Spleen (tissue), 11 donors: ENCODE measurements at regions not wholly inside any gene's neighbourhood (a gene's known extent, or its start where the extent isn't known, plus 50 kb on each side); places are given as distances from the start of the nearest gene placed in this dataset.

Experiments used
- DNase-seq: peaks from one replicate; pipeline ENCODE4 v3.0.0-alpha.2; 2020
- H3K27ac ChIP-seq, 8 donors: fragments of 200-600 bp; sonication (generic) in 7 of 8; 1 replicate in 4 of 8; 2 replicates in 4 of 8; pipeline versions ENCODE4 v1.5.0 to v1.8.0; 2016 to 2021; ENCODE audit warnings: inconsistent platforms in 4 of 8, mild to moderate bottlenecking in 4 of 8, moderate library complexity in 1 of 8
- H3K27me3 ChIP-seq, 7 donors: fragments of 200-600 bp; sonication (generic) in 6 of 7; replicated peaks in 1 of 7; 1 replicate in 4 of 7; 2 replicates in 3 of 7; pipeline versions ENCODE4 v1.5.0 to v1.8.0; 2016 to 2021; ENCODE audit warnings: inconsistent platforms in 3 of 7, mild to moderate bottlenecking in 1 of 7
- H3K36me3 ChIP-seq, 6 donors: fragments of 200-600 bp; sonication (generic) in 5 of 6; 1 replicate in 4 of 6; 2 replicates in 2 of 6; pipeline versions ENCODE4 v1.5.0 to v1.8.0; 2016 to 2021; ENCODE audit warnings: inconsistent platforms in 2 of 6
- H3K4me1 ChIP-seq, 6 donors: fragments of 200-600 bp; sonication (generic) in 5 of 6; 1 replicate in 3 of 6; 2 replicates in 3 of 6; pipeline versions ENCODE4 v1.5.0 to v1.8.0; 2016 to 2021; ENCODE audit warnings: inconsistent platforms in 3 of 6
- H3K4me3 ChIP-seq, 8 donors: fragments of 200-600 bp; sonication (generic) in 7 of 8; 1 replicate in 4 of 8; 2 replicates in 4 of 8; pipeline versions ENCODE4 v1.5.0 to v1.8.0; 2016 to 2021; ENCODE audit warnings: inconsistent platforms in 4 of 8, mild to moderate bottlenecking in 4 of 8, moderate library complexity in 2 of 8
- H3K9me3 ChIP-seq, 8 donors: fragments of 200-600 bp; sonication (generic) in 7 of 8; 1 replicate in 4 of 8; 2 replicates in 4 of 8; pipeline versions ENCODE4 v1.5.0 to v1.8.0; 2016 to 2021; ENCODE audit warnings: inconsistent platforms in 4 of 8
- CTCF ChIP-seq, 11 experiments: fragments of 200-600 bp in 7 of 11; fragments of 450-650 bp in 4 of 11; sonication (generic) in 4 of 11; IDR thresholded peaks in 8 of 11; conservative IDR thresholded peaks in 3 of 11; 1 replicate in 7 of 11; 2 replicates in 4 of 11; pipeline versions ENCODE4 v1.4.0 to v1.8.0; 2016 to 2021; ENCODE audit warnings: antibody characterized with exemption in 11 of 11, inconsistent platforms in 4 of 11, mild to moderate bottlenecking in 1 of 11
- POLR2A ChIP-seq, 3 donors: fragments of 450-650 bp; IDR thresholded peaks; one replicate each; pipeline ENCODE4 v1.5.1; 2017; ENCODE audit warnings: antibody characterized with exemption in 3 of 3, mild to moderate bottlenecking in 1 of 3
- POLR2AphosphoS5 ChIP-seq, 3 donors: sonication (generic); formaldehyde crosslinking; IDR thresholded peaks; one replicate each; pipeline ENCODE4 v1.5.1; 2017; ENCODE audit warnings: antibody characterized with exemption in 3 of 3
- WGBS, 5 donors: extraction: QIAGEN DNeasy Blood & Tissue Kit in 3 of 5; methylation state at CpG; one replicate each; pipeline versions ENCODE4 v1.1.5 to v1.1.7; 2013 to 2018; 5-methylcytosine and 5-hydroxymethylcytosine counted together
- intact Hi-C: fragments of 100-400 bp; cut with DNase I; formaldehyde crosslinking; loops from one replicate; pipeline ENCODE4 v1.15.0; 2023; ENCODE audit warnings: low total_unique reads
- donor health status: healthy with polysubstance abuse.
- donor health status: DM: no; HTN: no; CAD: no; lungs with moderate emphysema.
- donor health status: DM: no; HTN: no; CAD: no.
- donor health status: Bipolar disorder and iron deficiency.
- donor health status: healthy.
- donor health status: DM: no; HTN: no; CAD: no.
- donor health status: DM: yes; HTN: yes; CAD: no.

- no peaks in the 10 kb centered on the region for H3K4me1 ChIP-seq
- H3K27me3 ChIP-seq: no peaks in the 10 kb centered on the region
- DNase-seq: no peak
- no peak overlapping the region for H3K4me3 ChIP-seq
- H3K27ac ChIP-seq: no peak overlapping the region
- TF ChIP-seq POLR2A (IDR thresholded peaks at IDR 0.05) (no peak), CTCF (IDR thresholded peaks at IDR 0.05 in 8 of 11, conservative IDR thresholded peaks at IDR 0.05 in 3 of 11) (no peak), POLR2AphosphoS5 (IDR thresholded peaks at IDR 0.05) (no peak)
- H3K9me3 ChIP-seq: peaks cover 0 to 8% (median 0%) of the 10 kb centered on the region in 8 donors
- H3K36me3 ChIP-seq: no peaks in the 10 kb centered on the region
- 30 to 65% (median 43%) methylated on average over 1 of the region's 1 CpG for WGBS, 5 donors
- intact Hi-C loops: no loop called here
Observed at GRCh38 chrX:82556588-82556987, 951.5 kb upstream of the POU3F4 start.

- no peaks in the 10 kb centered on the region for H3K36me3 ChIP-seq
- no peak overlapping the region for H3K27ac ChIP-seq
- 58 to 74% (median 67%) methylated on average over 3 of the region's 3 CpGs for WGBS, 5 donors
- intact Hi-C loops: no loop called here
- H3K4me1 ChIP-seq: no peaks in the 10 kb centered on the region
- no peak for TF ChIP-seq CTCF (IDR thresholded peaks at IDR 0.05 in 8 of 11, conservative IDR thresholded peaks at IDR 0.05 in 3 of 11)
- TF ChIP-seq POLR2A (IDR thresholded peaks at IDR 0.05): no peak
- TF ChIP-seq POLR2AphosphoS5 (IDR thresholded peaks at IDR 0.05): no peak
- H3K9me3 ChIP-seq: no peaks in the 10 kb centered on the region
- no peak overlapping the region for H3K4me3 ChIP-seq
- H3K27me3 ChIP-seq: no peaks in the 10 kb centered on the region
- DNase-seq: no peak
Observed at GRCh38 chrX:82585868-82586267, 922.2 kb upstream of the POU3F4 start.

- no peaks in the 10 kb centered on the region for H3K36me3 ChIP-seq
- no peak overlapping the region for H3K4me3 ChIP-seq
- no peak for DNase-seq
- H3K27me3 ChIP-seq: no peaks in the 10 kb centered on the region
- no peak for TF ChIP-seq CTCF (IDR thresholded peaks at IDR 0.05 in 8 of 11, conservative IDR thresholded peaks at IDR 0.05 in 3 of 11)
- no peak for TF ChIP-seq POLR2AphosphoS5 (IDR thresholded peaks at IDR 0.05)
- TF ChIP-seq POLR2A (IDR thresholded peaks at IDR 0.05): no peak
- H3K9me3 ChIP-seq: no peaks in the 10 kb centered on the region
- H3K4me1 ChIP-seq: no peaks in the 10 kb centered on the region
- no peak overlapping the region for H3K27ac ChIP-seq
- intact Hi-C loops: no loop called here
- 27 to 53% (median 47%) methylated on average over 5 of the region's 5 CpGs for WGBS, 5 donors
Observed at GRCh38 chrX:82589410-82589809, 918.7 kb upstream of the POU3F4 start.

GRCh38 chrX:82591421-82591820 is 916.7 kb upstream of the POU3F4 start:
- H3K4me1 ChIP-seq: no peaks in the 10 kb centered on the region
- TF ChIP-seq CTCF (IDR thresholded peaks at IDR 0.05 in 8 of 11, conservative IDR thresholded peaks at IDR 0.05 in 3 of 11): no peak
- TF ChIP-seq POLR2A (IDR thresholded peaks at IDR 0.05): no peak
- TF ChIP-seq POLR2AphosphoS5 (IDR thresholded peaks at IDR 0.05): no peak
- peaks cover 0 to 5% (median 0%) of the 10 kb centered on the region in 7 donors for H3K27me3 ChIP-seq
- no peak overlapping the region for H3K4me3 ChIP-seq
- intact Hi-C loops: no loop called here
- DNase-seq: no peak
- no peak overlapping the region for H3K27ac ChIP-seq
- H3K9me3 ChIP-seq: no peaks in the 10 kb centered on the region
- WGBS, 5 donors: 42 to 61% (median 53%) methylated on average over 3 of the region's 3 CpGs
- H3K36me3 ChIP-seq: no peaks in the 10 kb centered on the region
